ENCODE measurements at regions not wholly inside any gene's neighbourhood (a gene's known extent, or its start where the extent isn't known, plus 50 kb on each side); places are given as distances from the start of the nearest gene placed in this dataset.

DNA sequence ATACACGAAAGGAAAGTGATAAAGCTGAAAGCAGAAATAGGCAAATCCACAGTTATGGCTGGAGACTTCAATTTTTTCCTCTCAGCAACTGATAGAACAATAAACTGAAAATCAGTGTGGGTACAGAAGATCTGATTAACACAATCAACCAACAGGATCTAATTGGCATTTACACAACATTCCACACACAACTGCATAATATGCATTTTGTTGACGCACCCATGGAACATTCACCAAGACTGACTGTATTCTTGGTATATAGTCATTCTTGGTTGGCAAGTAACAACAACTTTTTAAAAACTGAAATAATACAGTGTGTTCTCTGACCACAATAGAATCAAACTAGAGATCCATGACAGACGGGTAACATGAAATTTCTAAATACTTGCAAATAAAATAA lies 218.7 kb upstream of the S1PR3 start:
- TF ChIP-seq, protein P1, sequence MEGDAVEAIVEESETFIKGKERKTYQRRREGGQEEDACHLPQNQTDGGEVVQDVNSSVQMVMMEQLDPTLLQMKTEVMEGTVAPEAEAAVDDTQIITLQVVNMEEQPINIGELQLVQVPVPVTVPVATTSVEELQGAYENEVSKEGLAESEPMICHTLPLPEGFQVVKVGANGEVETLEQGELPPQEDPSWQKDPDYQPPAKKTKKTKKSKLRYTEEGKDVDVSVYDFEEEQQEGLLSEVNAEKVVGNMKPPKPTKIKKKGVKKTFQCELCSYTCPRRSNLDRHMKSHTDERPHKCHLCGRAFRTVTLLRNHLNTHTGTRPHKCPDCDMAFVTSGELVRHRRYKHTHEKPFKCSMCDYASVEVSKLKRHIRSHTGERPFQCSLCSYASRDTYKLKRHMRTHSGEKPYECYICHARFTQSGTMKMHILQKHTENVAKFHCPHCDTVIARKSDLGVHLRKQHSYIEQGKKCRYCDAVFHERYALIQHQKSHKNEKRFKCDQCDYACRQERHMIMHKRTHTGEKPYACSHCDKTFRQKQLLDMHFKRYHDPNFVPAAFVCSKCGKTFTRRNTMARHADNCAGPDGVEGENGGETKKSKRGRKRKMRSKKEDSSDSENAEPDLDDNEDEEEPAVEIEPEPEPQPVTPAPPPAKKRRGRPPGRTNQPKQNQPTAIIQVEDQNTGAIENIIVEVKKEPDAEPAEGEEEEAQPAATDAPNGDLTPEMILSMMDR (IDR thresholded peaks at IDR 0.05): no peak
- TF ChIP-seq POLR2A (IDR thresholded peaks at IDR 0.05): no peak
